ENCODE measurements at regions not wholly inside any gene's neighbourhood (a gene's known extent, or its start where the extent isn't known, plus 50 kb on each side); places are given as distances from the start of the nearest gene placed in this dataset.

- no peak for DNase-seq
Measured at GRCh38 chr3:16658004-16658924, 53.0 kb upstream of the DAZL start.

- no peak for DNase-seq
Measured at GRCh38 chr3:16658925-16659793, 53.9 kb upstream of the DAZL start.

- DNase-seq = no peak
Measured at GRCh38 chr3:16663854-16664712, 58.9 kb upstream of the DAZL start.

- no peak for DNase-seq
Measured at GRCh38 chr3:16665282-16665741, 60.1 kb upstream of the DAZL start.

- no peak for DNase-seq
Measured at GRCh38 chr3:16666206-16666605, 61.0 kb upstream of the DAZL start.

GRCh38 chr3:16667633-16668032, 62.4 kb upstream of the DAZL start:
- DNase-seq = no peak

- no peak for DNase-seq
Measured at GRCh38 chr3:16668776-16669545, 63.7 kb upstream of the DAZL start.

- DNase-seq = no peak
Measured at GRCh38 chr3:16670191-16670590, 65.0 kb upstream of the DAZL start.

GRCh38 chr3:16671690-16672089, 66.5 kb upstream of the DAZL start:
- DNase-seq = no peak

GRCh38 chr3:16673530-16673929, 68.3 kb upstream of the DAZL start:
- no peak for DNase-seq

- no peak for DNase-seq
Measured at GRCh38 chr3:16675805-16676204, 70.6 kb upstream of the DAZL start.

- DNase-seq = no peak
Measured at GRCh38 chr3:16686679-16687078, 81.5 kb upstream of the DAZL start.

- no peak for DNase-seq
Measured at GRCh38 chr3:16687221-16687620, 82.0 kb upstream of the DAZL start.

- no peak for DNase-seq
Measured at GRCh38 chr3:16692486-16693344, 87.5 kb upstream of the DAZL start.

GRCh38 chr3:16693820-16694219, 88.6 kb upstream of the DAZL start:
- DNase-seq = no peak

- no peak for DNase-seq
Measured at GRCh38 chr3:16695710-16696109, 90.5 kb upstream of the DAZL start.

- DNase-seq = no peak
Measured at GRCh38 chr3:16697443-16698147, 92.4 kb upstream of the DAZL start.

GRCh38 chr3:16700651-16701050, 95.4 kb upstream of the DAZL start:
- no peak for DNase-seq

- DNase-seq = no peak
Measured at GRCh38 chr3:16704941-16705340, 99.7 kb upstream of the DAZL start.

GRCh38 chr3:16707260-16707659, 102.0 kb upstream of the DAZL start:
- no peak for DNase-seq

Data from stimulated activated naive CD4-positive, alpha-beta T cell treated with Interleukin-2 at 50 U/mL for 16 hours (primary cell).